ENCODE measurements at regions not wholly inside any gene's neighbourhood (a gene's known extent, or its start where the extent isn't known, plus 50 kb on each side); places are given as distances from the start of the nearest gene placed in this dataset.

- in situ Hi-C loops (cut with MboI; ENCODE audit: low sequenced_read_pairs, unreplicated experiment): no loop called here
- DNase-seq (ENCODE audit: low spot score): no peak
- TF ChIP-seq CTCF (IDR thresholded peaks at IDR 0.05; ENCODE audit: borderline replicate concordance, control extremely low read depth, extremely low read depth, insufficient read depth, missing control alignments): no peak
Measured at GRCh38 chr5:36481454-36482120, 124.8 kb upstream of the SLC1A3 start.

- in situ Hi-C loops (cut with MboI; ENCODE audit: low sequenced_read_pairs, unreplicated experiment): no loop called here
- TF ChIP-seq CTCF (IDR thresholded peaks at IDR 0.05; ENCODE audit: borderline replicate concordance, control extremely low read depth, extremely low read depth, insufficient read depth, missing control alignments): no peak
- no peak for DNase-seq (ENCODE audit: low spot score)
Measured at GRCh38 chr5:36482812-36483211, 123.6 kb upstream of the SLC1A3 start.

- in situ Hi-C loops (cut with MboI; ENCODE audit: low sequenced_read_pairs, unreplicated experiment): no loop called here
- DNase-seq (ENCODE audit: low spot score): no peak
- no peak for TF ChIP-seq CTCF (IDR thresholded peaks at IDR 0.05; ENCODE audit: borderline replicate concordance, control extremely low read depth, extremely low read depth, insufficient read depth, missing control alignments)
Measured at GRCh38 chr5:36489505-36489904, 116.9 kb upstream of the SLC1A3 start.

- no peak for TF ChIP-seq CTCF (IDR thresholded peaks at IDR 0.05; ENCODE audit: borderline replicate concordance, control extremely low read depth, extremely low read depth, insufficient read depth, missing control alignments)
- no peak for DNase-seq (ENCODE audit: low spot score)
- in situ Hi-C loops (cut with MboI; ENCODE audit: low sequenced_read_pairs, unreplicated experiment): no loop called here
Measured at GRCh38 chr5:36491856-36492255, 114.5 kb upstream of the SLC1A3 start.

- no peak for TF ChIP-seq CTCF (IDR thresholded peaks at IDR 0.05; ENCODE audit: borderline replicate concordance, control extremely low read depth, extremely low read depth, insufficient read depth, missing control alignments)
- no peak for DNase-seq (ENCODE audit: low spot score)
- in situ Hi-C loops (cut with MboI; ENCODE audit: low sequenced_read_pairs, unreplicated experiment): no loop called here
Measured at GRCh38 chr5:36492984-36493654, 113.3 kb upstream of the SLC1A3 start.

- in situ Hi-C loops (cut with MboI; ENCODE audit: low sequenced_read_pairs, unreplicated experiment): no loop called here
- DNase-seq (ENCODE audit: low spot score): no peak
- TF ChIP-seq CTCF (IDR thresholded peaks at IDR 0.05; ENCODE audit: borderline replicate concordance, control extremely low read depth, extremely low read depth, insufficient read depth, missing control alignments): no peak
Measured at GRCh38 chr5:36494028-36494427, 112.4 kb upstream of the SLC1A3 start.

All from GM13976 (cell line).